Pancreas (tissue), 10 donors: ENCODE measurements at regions not wholly inside any gene's neighbourhood (a gene's known extent, or its start where the extent isn't known, plus 50 kb on each side); places are given as distances from the start of the nearest gene placed in this dataset.

Experiments
- ATAC-seq, 4 donors: fragments of 200-7000 bp; cut with Tn5 transposase; one replicate each; pipeline versions ENCODE4 v1.8.0 to v1.9.1; 2020; ENCODE audit warnings: mild to moderate bottlenecking in 4 of 4, moderate library complexity in 4 of 4
- DNase-seq, 6 donors: peaks; one replicate each; pipeline ENCODE4 v3.0.0-alpha.2; 2020
- FAIRE-seq: peaks from 2 replicates; lab custom pipeline; 2012; peaks lifted over from hg19 to GRCh38; lab: Jason Lieb, UNC
- H3K27ac ChIP-seq, 4 donors: fragments of 200-600 bp; sonication (generic); 1 replicate in 3 of 4; 2 replicates in 1 of 4; pipeline versions ENCODE4 v1.5.0 to v1.8.0; 2020
- H3K27me3 ChIP-seq, 4 donors: fragments of 200-600 bp; one replicate each; pipeline ENCODE4 v1.8.0; 2021
- H3K36me3 ChIP-seq, 3 donors: fragments of 200-600 bp; sonication (generic) in 1 of 3; one replicate each; pipeline versions ENCODE4 v1.5.0 to v1.8.0; 2020 to 2021
- H3K4me1 ChIP-seq, 3 donors: fragments of 200-600 bp; one replicate each; pipeline ENCODE4 v1.8.0; 2021
- H3K4me3 ChIP-seq, 4 donors: fragments of 200-600 bp; sonication (generic) in 2 of 4; one replicate each; pipeline versions ENCODE4 v1.5.0 to v1.8.0; 2020 to 2021
- H3K9me3 ChIP-seq, 4 donors: fragments of 200-600 bp; one replicate each; pipeline ENCODE4 v1.8.0; 2021
- CTCF ChIP-seq, 4 donors: fragments of 200-600 bp; sonication (generic) in 3 of 4; IDR thresholded peaks; one replicate each; pipeline versions ENCODE4 v1.5.0 to v1.8.0; 2021; ENCODE audit warnings: antibody characterized with exemption in 4 of 4
- WGBS, 2 donors: extraction: QIAGEN DNeasy Blood & Tissue Kit; methylation state at CpG; one replicate each; pipeline ENCODE4 v1.1.7; 2013; 5-methylcytosine and 5-hydroxymethylcytosine counted together
- intact Hi-C, 3 donors: fragments of 100-400 bp; cut with DNase I; formaldehyde crosslinking; loops; one replicate each; pipeline versions ENCODE4 v1.11.1 to v1.14.2; 2022
- donor health status: healthy with polysubstance abuse.
- donor health status: DM: no; HTN: no; CAD: no; lungs with moderate emphysema.
- donor health status: DM: no; HTN: no; CAD: no.
- donor health status: control.
- donor health status: control.
- donor health status: Bipolar disorder and iron deficiency.
- donor health status: DM: yes; HTN: yes; CAD: no.
- donor health status: DM: no; HTN: no; CAD: no.
- donor health status: DM: no; HTN: no; CAD: no.
- donor health status: DM: yes; HTN: yes; CAD: no.

DNA sequence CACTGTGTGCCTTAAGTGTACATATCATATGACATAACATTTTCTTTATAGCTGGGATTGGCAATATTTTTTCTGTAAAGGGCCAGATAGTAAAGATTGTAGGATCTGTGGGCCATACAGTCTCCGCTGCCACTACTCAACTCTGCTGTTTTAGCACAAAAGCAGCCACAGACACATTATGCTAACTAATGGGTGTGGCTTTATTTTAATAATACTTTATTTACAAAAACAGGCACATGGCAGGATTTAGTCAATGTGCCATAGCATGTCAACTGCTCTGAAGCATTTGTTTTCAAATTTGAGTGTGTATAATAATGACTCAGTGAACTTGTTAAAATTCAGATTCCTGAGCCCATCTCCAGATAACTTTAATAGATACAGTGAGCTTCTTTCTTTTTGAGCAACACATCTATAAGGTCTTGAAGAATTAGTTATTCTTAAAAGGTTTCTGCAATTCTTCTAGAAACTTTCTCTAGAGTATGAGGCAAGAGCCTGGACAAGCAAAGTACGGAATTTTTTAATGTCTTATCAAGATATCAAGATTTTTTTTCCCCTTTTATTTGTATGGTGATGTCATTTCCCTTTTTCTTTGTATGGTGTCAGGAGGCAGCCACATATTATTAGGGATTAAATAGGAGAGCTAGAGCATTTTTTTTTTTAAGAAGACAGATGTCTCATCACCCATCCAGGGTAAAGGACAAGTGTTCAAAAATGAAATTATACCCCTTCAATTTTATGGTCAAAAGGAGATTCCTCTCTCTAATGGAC lies 518.3 kb downstream of the DHX35 start:
- TF ChIP-seq CTCF (IDR thresholded peaks at IDR 0.05) = no peak
- Histone ChIP-seq H3K4me1 (no peaks in the 10 kb centered on the region), H3K9me3 (no peaks in the 10 kb centered on the region), H3K36me3 (no peaks in the 10 kb centered on the region), H3K4me3 (no peak overlapping the region), H3K27ac (no peak overlapping the region), H3K27me3 (no peaks in the 10 kb centered on the region)
- intact Hi-C loops = no loop called here
- ATAC-seq (no peak), DNase-seq (no peak), FAIRE-seq (no peak)
- 68 to 69% methylated on average over 2 of the region's 2 CpGs for WGBS, 2 donors

GRCh38 chr20:39479196-39479810 lies 517.2 kb downstream of the DHX35 start:
- Histone ChIP-seq H3K4me1 (no peaks in the 10 kb centered on the region), H3K36me3 (no peaks in the 10 kb centered on the region), H3K27ac (no peak overlapping the region), H3K4me3 (no peak overlapping the region), H3K27me3 (no peaks in the 10 kb centered on the region), H3K9me3 (no peaks in the 10 kb centered on the region)
- TF ChIP-seq CTCF (IDR thresholded peaks at IDR 0.05) = no peak
- intact Hi-C loops = no loop called here
- no peak for FAIRE-seq
- no peak for DNase-seq
- whole genome bisulfite sequencing, 2 donors = 70 to 87% methylated on average over 4 of the region's 4 CpGs
- ATAC-seq = no peak

- no peaks in the 10 kb centered on the region for H3K27me3 ChIP-seq
- no peak for DNase-seq
- ATAC-seq = no peak
- H3K9me3 ChIP-seq = no peaks in the 10 kb centered on the region
- intact Hi-C loops = no loop called here
- no peak for TF ChIP-seq CTCF (IDR thresholded peaks at IDR 0.05)
- H3K4me1 ChIP-seq = no peaks in the 10 kb centered on the region
- 53 to 65% methylated on average over 2 of the region's 2 CpGs for WGBS, 2 donors
- no peak overlapping the region for H3K4me3 ChIP-seq
- no peak overlapping the region for H3K27ac ChIP-seq
- no peak for FAIRE-seq
- H3K36me3 ChIP-seq = no peaks in the 10 kb centered on the region
Measured at GRCh38 chr20:39474879-39475278, 512.7 kb downstream of the DHX35 start.

DNA sequence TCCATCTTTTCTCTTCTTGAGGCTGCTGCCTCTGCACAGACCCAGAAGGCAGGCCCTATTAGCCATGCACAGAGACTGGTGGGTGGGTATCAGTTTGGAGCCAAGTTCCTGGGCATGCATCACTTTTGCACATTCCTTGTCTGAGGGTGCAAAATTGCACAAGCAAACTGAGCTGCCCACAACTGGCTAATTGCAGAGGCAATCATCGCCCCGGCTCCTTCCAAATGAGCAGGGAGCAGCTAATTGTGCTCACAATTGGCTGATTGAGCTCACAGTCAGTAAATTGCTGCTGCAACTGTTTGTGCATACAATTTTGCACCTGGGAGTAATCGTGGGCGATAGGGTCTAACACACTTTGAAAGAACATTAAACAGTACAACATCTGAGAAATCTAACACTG lies 511.4 kb downstream of the DHX35 start:
- no peak for DNase-seq
- no peaks in the 10 kb centered on the region for H3K27me3 ChIP-seq
- TF ChIP-seq CTCF (IDR thresholded peaks at IDR 0.05) = no peak

DNA sequence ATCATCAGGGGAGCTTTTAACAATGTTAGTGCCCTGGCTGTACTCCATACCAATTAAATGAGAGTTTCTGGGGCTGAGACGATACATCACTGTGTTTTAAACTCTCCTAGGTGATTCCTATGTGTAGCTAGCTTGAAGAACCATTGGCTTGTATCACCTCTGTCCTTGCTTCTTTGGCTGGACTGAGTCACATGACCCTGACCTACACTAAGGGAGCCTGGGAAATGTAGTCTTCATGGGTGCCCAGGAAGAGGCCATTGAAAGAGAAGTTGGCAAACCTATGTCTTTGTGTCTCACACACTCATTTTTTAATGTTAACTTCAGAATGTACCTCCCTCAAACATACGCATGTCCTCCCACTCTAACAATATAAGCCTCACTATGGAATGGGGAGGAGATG lies 506.6 kb downstream of the DHX35 start:
- intact Hi-C loops = no loop called here
- no peak for TF ChIP-seq CTCF (IDR thresholded peaks at IDR 0.05)
- Histone ChIP-seq H3K4me3 (no peak overlapping the region), H3K27ac (no peak overlapping the region), H3K9me3 (no peaks in the 10 kb centered on the region), H3K27me3 (no peaks in the 10 kb centered on the region), H3K36me3 (no peaks in the 10 kb centered on the region), H3K4me1 (no peaks in the 10 kb centered on the region)
- DNase-seq (no peak), ATAC-seq (no peak), FAIRE-seq (no peak)
- WGBS, 2 donors = 84 to 85% methylated on average over 2 of the region's 2 CpGs

More for the DNA sequence above, 511.4 kb downstream of the DHX35 start:
- Histone ChIP-seq H3K36me3 (no peaks in the 10 kb centered on the region), H3K4me1 (no peaks in the 10 kb centered on the region), H3K27ac (no peak overlapping the region), H3K4me3 (no peak overlapping the region), H3K9me3 (no peaks in the 10 kb centered on the region)
- intact Hi-C loops = no loop called here
- WGBS, 2 donors = 60 to 75% methylated on average over 4 of the region's 4 CpGs
- FAIRE-seq = no peak
- ATAC-seq = no peak
